ENCODE measurements at regions not wholly inside any gene's neighbourhood (a gene's known extent, or its start where the extent isn't known, plus 50 kb on each side); places are given as distances from the start of the nearest gene placed in this dataset.

GRCh38 chr9:99385814-99386279 is 163.8 kb downstream of the SEC61B start:
- TF ChIP-seq POLR2A (IDR thresholded peaks at IDR 0.05) (no peak), CTCF (IDR thresholded peaks at IDR 0.05) (no peak)
